ENCODE measurements at regions not wholly inside any gene's neighbourhood (a gene's known extent, or its start where the extent isn't known, plus 50 kb on each side); places are given as distances from the start of the nearest gene placed in this dataset.

DNA sequence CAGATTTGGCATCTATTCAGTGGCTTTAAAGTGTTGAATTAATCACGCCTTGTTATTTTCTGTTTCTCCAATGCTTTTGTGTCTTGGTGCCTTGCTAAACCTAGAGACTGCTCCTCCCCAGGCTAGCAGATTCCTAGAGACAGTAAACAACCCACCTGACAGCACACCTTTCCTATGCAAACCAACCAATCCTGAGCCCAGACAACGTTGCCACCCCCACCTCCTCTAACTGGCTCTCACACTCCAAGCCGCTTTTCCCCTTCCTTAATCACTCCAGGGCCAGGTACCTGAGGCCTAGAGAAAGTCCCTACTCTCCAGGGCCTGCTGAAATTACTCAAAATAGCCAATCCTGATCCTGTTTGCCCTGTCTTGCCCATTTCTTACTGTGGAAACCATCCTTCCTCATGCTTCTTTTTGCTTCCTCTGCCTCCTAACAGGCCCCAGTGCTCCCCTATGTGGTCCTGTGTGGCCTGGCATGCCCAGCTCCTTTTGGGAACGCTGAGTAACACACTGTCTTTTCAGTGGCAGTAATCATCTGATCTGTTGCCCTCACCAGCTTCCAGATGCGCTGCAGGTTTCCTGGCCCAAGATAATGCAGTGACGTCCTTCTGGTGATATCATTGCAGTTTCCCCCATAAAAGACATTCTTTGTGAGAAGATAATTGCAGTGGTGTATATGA lies 53.4 kb downstream of the GAS1 start:
- DNase-seq (ENCODE audit: low read depth), result peak; percentile 25

DNA sequence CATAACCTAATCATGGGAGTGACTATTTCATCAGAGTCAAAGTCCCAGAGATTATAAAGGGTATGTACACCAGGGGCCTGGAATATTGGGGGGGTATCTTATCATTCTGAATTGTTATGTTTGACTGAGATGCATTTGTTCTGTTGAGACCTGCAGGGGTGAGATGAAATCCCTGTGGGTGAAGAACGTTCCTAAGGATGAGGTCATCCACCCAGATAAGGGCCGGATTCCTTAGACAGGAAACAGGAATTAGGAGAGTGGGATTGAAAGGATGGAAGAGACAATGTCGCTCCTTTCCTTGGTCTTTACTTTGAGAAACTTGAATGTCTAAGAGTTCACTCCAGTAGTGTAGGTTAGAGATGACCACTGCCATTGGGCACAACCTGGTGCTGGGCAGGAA lies 54.7 kb downstream of the GAS1 start:
- DNase-seq (ENCODE audit: low read depth), result peak; percentile 16

DNA sequence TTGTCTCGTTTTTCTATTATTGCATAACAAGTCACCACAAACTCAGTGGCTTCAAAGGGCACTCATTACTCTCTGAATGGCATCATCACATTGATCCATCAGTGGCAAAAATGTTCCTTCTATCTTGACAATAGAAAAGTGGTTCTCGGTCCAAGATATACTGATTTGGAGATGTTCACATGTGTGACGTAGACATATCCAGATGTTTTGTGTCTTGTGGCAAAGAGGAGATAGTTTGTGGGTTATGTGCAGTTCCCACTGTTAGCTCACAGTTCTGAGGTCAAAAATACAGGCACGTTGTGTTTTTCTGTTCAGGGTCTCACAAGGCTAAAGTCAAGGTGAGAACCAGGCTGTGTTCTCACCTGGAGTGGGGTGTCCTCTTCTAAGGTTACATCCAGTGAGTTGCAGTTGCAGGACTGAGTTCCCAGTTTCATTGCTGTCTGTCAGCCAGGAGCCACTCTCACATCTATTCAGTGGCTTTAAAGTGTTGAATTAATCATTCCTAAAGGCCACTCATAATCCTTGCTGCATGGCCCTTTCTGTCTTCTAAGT lies 55.3 kb downstream of the GAS1 start:
- no peak for DNase-seq (ENCODE audit: low read depth)

DNA sequence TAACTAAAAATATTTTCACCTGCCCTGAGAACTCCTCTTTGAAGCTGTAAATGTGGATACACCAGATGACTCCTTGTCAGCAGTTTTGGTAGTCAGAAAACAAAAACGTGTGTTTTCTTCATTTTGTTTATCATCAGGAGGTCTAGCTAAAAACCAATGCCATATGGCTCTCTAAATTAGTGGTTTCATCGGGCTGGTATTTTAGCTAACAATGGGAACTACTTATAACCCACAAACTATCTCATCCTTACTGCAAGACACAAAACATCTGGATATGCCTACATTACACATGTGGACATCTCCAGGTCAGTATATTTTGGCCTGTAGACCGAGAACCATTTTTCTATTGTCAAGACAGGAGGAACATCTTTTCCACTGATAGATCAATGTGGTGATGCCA lies 56.2 kb downstream of the GAS1 start:
- DNase-seq (ENCODE audit: low read depth), result no peak

DNA sequence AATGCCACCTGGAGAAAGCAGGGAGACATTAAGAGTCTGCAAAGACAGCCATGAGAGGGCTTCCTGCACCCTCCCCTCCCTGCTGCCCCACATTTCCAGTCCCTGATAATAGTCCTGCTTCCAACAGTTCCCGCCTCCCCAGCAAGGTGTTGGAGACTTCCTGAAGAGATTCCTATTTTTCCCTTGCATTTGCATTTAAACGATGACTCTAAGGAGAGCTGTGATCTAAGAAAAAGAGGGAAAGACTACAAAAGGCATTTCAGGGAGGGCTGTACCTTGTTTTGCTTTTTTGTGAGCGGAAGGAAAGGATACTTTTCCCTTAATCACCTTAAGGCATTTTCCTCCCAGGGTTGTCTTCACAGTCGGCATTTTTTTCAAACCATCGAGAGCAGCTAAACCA lies 62.1 kb downstream of the GAS1 start:
- DNase-seq (ENCODE audit: low read depth), result no peak

DNA sequence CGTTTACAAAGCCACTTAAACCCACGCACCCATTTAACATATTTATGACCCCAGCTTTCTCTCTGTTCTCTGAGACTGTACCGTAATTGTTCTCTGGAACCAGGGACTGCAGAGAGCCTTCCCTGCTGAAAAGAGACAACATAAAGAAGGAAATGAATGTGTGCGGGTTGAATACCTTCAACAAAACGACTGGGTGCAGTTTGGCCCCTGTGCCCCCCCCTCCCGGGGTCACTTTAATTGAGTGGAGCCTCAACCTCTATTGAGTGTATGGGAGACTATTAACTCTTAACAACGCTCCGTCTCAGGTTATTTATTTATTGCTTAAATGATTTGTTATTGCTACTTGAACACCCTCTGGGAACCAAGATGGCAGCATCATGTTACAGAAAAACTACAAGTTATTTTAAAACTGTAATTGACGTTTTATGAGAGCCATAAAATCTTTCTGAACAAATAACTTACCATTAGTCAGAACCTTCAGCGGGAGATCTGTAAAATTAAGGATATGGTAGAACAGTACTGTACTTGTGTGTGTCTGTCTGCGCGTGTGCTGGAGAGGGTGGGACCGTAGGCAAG lies 70.6 kb downstream of the GAS1 start:
- no peak for DNase-seq (ENCODE audit: low read depth)

DNA sequence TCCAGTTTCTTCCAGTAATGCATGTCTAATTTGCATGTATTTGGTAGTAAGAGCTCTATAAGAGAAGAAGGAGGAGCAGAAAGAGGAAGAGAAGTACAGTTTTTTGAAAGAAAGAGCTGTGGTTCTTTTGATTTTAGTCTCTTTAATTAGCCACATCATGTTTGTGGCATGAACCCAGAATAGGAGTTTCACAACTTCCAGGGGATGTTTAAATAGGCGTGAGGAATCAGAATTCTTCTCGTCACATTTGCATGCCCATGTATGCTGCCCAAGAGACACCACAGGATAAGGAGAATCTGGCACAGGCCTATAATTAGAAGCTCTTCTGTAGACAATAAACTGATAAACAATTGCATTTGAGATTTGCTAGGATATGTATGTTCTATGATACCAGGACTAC lies 78.7 kb downstream of the GAS1 start:
- DNase-seq (ENCODE audit: low read depth), result no peak

DNA sequence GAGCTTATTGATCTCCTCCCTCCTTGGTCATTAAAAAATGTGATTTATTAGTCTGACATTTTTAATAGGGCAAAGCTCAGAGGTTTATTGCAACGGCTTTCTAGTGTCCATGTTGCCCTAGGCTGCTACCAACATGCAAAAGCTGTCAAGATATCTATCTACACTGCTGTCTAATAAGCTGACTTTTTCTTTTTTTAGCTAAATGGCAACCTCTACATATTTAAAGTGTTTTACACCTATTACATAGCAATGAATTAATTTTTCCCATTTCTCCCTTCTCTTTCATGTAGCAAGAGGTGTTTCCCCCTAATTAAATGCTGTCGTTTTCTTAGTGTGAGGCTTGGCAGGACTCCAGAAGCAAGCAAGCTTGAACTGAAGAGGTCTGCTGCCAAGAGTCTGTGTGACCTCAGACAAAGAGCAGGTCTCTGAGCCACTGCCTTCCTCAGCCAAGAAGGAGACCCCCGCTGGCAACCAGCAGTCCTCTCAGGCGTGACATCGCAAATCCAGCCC lies 79.4 kb downstream of the GAS1 start:
- DNase-seq (ENCODE audit: low read depth), result no peak

DNA sequence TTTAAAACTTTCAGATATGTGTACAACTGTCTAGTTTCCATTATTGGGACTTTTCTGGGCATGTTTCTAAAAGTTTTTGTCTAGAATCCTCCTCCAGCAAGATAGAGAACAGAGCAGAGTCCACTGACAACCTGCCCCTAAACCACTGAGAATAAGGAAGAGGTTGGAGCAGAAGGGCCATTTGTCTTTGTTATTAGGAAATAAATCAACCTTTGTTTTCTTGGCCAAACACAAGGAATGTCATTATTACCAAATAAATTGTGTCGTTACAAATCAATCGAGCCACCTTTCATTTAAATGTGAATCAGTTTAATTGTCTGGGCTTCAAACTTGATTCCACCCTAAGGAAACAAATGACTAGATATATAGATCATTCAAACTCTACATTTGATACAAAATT lies 81.4 kb downstream of the GAS1 start:
- no peak for DNase-seq (ENCODE audit: low read depth)

DNA sequence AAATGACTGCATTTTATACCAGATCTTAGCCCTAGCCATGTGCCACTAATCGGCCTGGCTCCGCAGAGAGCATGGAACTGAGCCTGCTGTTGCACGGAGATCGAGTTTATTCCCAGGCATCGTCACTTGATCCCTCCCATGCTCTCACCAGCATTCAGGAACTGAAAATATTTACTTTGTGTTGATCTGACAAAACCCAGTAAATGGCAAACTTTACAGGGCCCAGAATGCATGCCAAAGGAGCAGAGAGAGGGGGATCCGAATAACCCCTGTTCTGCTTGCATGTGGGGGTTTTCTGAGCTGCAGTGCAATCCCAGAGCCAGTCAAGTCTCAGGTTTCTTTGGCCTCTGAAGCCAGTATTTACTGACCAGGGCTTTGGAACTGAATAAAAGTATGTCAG lies 87.3 kb downstream of the GAS1 start:
- DNase-seq (ENCODE audit: low read depth), result no peak

DNA sequence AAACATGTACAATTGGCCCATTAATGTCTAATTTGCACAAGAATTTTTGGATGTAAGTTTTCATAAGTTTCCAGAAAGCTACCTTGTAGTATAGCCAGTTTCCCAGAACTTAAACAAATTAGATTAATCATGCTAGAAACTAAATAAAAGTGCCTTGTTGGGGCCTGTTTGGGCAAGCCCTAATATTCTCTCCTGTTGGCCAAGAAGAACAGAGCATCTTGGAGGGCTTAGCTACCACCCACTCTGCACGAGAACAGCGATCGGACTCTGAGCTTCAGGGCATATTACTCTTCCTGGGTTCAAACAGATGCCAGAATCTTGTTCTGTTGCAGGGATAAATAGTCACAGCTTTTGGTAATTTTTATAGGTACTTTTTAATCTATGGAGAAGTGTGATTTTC lies 88.2 kb downstream of the GAS1 start:
- no peak for DNase-seq (ENCODE audit: low read depth)

DNA sequence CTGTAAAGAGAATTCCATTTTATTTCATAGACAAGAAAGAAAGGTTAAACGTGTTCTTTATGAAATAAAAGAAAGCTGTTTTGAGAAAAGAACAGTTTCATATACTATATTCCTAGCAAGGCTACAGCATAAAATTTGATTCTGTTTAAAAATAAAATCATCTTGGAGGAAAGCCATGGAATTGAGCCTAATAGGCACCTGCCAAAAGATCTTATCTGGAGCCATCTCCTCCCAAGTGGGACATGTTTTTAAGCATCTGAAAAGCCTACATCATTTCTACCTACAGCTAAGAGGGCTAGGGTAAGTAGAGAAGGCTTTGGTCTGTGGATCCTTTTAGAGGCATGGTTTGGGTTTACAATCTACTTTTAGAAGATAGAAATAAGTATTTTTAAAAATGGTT lies 89.3 kb downstream of the GAS1 start:
- no peak for DNase-seq (ENCODE audit: low read depth)

DNA sequence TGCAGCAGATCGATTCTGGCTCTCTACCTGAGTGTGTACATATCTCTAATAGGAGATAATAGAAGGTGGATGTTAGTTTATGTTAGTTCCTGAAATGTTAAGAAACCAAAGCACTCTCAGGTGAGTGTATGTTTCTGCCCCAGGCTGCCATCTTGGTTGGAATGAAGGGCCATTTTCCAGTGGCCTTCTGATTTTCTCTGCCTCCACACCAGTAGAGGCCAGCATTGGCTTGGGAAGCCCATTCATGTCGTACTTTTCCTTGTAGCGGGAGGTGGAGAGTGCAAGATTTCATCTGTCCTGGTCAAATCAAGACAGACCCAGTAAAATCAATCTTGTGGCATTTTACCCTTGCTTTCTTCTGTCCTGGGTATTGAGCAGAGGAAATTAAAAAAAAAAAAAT lies 91.0 kb downstream of the GAS1 start:
- peak; percentile 19 for DNase-seq (ENCODE audit: low read depth)

DNA sequence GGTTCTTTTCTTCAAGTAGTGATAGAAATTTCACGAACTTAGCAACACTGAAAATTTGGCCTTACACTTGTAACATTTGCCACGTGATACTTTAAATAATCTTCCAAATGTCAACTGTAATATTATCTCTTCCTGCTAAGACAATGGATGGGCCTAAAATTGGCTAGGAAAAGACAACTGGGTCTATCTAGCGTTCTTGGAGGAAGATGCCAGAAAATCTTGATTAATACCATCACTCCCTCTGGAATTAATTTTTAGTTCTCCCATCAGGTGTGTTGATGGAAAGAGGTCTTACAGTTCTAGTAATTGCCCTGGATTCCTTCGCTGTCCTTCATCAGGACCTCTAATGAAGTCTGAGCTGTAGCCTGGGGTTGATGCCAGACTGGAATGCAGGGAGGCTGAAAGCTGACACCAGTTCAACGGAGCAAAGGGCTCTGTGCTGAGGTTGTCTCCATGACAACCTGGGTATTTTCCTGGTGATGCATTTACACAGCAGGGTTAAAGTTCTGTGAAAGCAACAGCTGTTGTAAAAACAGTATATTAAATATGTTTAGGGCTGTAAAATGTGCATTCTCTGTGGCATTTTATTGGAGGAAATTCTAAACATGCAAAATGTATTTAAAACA lies 92.3 kb downstream of the GAS1 start:
- DNase-seq (ENCODE audit: low read depth), result peak; percentile 98

DNA sequence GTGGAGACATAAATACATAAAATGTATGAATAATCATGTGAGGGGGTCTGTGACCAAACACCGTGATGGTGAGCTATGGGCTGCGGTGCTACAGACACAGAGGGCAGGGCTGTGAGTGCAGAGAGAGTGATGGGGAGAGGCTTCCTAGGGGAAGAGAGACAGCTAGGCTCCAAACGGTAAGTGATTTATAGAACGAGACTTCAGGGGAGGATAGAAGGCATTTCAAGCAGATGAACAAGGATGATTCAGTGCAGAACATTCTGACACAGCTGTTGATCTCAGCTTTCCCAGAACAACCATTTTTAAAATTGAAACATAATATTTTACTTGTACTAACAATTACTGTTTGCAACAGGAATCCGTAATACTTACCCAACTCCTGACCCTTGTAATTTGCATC lies 100.7 kb downstream of the GAS1 start:
- peak; percentile 83 for DNase-seq (ENCODE audit: low read depth)

DNA sequence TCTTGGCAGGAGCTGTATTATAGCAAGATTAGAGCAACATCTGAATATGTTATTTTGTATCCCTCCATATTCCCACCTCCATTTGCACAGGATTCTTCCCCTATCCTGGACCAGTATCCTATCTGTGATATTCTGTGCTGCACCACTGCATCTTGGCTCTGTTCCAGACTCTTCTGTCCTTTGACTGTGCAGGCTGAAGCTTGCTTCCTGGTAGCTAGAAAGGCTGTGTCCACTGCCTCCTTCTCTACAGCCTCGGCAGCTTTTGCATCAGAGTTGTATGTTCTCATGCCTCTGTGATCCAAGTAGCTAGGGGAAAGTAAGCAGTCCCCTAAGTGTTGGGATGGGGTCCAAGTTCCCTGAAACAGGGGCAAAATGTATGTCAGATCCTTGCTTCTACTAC lies 104.1 kb downstream of the GAS1 start:
- peak; percentile 72 for DNase-seq (ENCODE audit: low read depth)

DNA sequence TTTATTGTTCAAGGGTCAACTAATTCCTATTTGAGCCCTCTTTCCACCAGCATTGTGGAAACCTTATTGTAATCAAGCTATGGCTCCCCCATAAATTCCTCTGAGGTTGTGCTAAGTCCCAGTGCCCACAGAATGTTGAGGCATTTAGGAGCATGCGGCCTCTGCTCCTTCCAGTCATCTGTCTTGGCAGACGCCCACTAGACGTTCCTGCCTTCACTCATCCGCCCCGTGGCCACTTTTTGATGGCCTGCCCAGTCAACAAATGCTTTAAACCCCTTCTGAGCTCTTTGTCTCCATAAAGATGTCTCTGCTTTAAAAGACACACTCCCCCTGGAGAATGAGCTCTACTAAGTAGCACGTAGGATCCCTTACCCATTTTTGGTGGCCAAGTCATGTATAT lies 104.7 kb downstream of the GAS1 start:
- peak; percentile 90 for DNase-seq (ENCODE audit: low read depth)

DNA sequence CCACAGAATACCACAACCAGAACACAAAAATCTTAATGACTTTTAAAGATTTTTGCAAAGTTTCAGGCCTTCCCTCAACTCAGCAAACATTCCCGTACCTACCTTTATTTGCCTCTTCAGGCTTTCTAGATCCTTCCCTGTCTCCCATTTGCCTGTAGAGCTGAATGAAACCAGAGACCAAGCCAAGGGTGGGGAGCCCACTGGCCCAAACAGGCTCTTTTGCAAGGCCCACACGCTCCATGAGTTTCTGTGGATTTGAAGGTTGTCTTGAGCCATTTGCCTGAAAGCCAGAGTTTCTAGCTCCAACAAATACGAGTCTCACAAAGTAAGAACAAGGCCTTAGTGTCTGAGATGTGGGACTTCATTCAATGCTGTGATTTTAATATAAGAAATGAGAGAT lies 107.8 kb downstream of the GAS1 start:
- DNase-seq (ENCODE audit: low read depth), result no peak

DNA sequence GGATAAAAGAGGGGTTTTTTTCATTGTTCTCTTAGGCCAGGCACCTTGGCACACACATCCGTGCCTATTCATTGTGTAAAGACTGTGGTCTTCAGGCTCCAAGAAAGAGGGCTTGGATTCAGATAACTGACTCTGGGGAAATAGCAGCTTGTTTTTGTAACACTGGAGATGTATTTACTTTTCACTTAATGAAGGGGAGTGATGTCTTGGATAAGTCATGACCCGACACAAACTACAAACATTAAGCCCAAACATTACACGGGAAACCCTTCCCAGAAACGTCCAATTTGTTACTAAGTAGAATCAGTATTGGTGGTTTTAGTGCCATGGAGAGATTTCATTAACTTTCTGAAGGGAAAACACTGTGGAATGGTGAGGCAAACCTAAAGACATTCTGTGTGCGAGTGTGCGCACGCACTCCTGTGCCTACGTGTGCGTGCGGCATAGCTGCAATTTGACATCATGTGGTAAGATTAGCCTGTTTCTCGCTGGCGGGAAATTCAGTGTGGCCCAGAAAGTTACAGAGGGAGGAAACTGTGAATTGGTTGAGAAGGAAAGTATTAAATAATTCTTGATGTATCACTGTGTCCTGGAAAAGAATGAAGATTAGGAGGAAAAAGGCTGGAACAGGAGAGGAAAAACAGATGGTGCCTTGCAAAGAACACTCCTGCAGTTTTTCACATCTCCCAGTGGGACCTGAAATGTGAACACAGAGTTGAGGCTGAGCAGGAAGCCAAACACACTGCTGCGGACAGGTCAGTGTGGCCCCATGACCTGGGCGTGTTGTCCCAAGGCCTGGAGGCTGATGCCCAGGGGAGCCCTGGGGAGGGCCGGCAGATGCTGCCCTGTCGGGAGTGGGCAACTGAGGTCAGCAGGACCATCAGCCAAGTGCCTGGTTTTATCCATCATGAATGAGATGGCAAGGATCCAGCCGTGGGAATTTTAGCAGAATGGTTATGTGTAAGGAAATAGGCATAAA lies 108.5 kb downstream of the GAS1 start:
- DNase-seq (ENCODE audit: low read depth), result peak; percentile 73

DNA sequence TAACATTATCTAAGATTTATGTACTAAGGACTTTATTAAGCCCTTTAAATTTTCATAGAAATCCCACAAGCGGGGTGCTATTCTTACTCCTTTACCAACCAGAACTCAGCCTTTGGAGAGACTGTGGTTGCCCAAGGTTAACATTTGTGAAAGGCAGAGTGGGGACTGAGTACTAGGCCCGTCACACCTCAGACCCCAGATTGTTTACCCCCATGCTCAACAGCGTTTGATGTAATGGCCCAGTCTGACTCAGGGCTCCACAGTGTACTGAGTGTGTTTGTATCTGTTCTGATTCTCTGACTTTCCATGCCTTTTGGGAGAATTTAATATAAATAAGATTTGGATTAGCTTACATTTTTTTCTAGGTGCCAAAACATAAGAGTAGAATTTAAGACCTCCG lies 110.0 kb downstream of the GAS1 start:
- DNase-seq (ENCODE audit: low read depth), result no peak

DNA sequence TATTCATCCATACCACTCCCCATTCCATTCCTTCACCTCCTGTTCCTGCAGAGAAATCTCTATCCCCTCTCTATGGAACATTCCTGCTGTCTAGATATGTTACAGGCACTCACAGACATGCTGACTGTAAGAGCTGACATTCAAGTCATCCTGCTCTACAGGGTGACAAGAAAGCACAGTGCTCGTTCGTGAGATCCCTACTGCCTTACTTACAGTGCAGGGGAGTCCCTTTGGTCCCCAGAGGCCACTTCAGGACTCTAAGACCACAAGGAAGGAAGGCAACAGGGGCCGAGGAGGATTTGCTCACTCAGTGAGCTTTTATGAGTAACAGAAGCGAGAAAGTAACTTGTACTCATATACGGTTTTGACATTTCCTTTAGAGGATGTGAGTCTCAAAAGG lies 110.5 kb downstream of the GAS1 start:
- DNase-seq (ENCODE audit: low read depth), result no peak

All from myocyte (in vitro differentiated cells).